ENCODE measurements at regions not wholly inside any gene's neighbourhood (a gene's known extent, or its start where the extent isn't known, plus 50 kb on each side); places are given as distances from the start of the nearest gene placed in this dataset.

DNA sequence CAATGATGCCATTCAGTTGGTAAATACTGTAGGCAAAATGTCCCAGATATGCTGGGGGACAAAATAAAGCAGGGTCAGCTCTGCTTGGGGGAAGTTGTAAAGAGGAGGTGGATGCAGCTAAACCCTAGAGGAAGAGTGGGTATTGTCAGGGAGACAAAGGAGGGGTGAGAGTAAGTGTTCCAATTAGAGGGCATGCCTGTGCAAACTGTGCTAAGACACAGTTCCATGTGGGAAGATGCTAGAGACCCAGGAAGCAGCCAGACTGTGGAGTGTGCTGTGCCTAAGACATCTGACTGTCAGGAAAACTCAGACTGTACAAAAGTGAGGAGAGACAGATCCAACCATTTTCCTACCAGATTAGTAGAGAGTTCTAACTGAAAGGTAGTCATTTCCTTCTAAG, 474.3 kb downstream of the ATP23 start:
- TF ChIP-seq ZNF274 (IDR thresholded peaks at IDR 0.05; ENCODE audit: low read depth, low read length) (no peak), SUZ12 (IDR thresholded peaks at IDR 0.05; ENCODE audit: extremely low read depth, insufficient read depth, insufficient read length) (no peak), YY1 (IDR thresholded peaks at IDR 0.05; ENCODE audit: insufficient read depth, insufficient read length) (no peak)
